Fibroblast of pulmonary artery (primary cell): ENCODE measurements at regions not wholly inside any gene's neighbourhood (a gene's known extent, or its start where the extent isn't known, plus 50 kb on each side); places are given as distances from the start of the nearest gene placed in this dataset.

Experiments
- DNase-seq: peaks from one replicate; pipeline ENCODE4 v3.0.0-alpha.2; 2010; ENCODE audit warnings: low read depth
- H3K4me3 ChIP-seq: replicated peaks from 2 replicates; pipeline ENCODE4 v1.5.1; 2011; ENCODE audit warnings: low read depth, mild to moderate bottlenecking, control low read depth, low read length, moderate library complexity
- TF ChIP-seq, protein P1 (sequence below): IDR thresholded peaks from 2 replicates; pipeline ENCODE4 v1.5.1; 2011; ENCODE audit warnings: mild to moderate bottlenecking, control low read depth, low read length, inconsistent platforms; ENCODE audit errors: missing control alignments

DNA sequence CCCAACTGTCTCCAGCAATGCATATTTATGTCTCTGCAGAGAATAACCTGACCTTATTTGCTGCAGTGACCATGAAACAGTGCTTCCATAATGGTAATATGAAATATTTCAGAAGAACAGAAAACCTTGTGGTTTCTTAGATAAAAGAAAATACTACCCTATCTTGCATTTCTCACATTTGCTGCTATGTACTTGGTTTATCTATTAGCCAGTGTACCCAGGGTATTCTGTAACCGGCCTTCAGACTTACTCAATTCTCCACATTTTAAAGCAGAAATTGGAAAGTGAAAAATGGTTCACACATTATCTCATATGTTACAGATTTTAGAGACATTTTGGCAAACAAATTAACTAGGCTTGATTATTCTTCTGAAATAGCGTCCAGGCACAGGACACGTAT lies 57.9 kb upstream of the CCDC91 start:
- TF ChIP-seq, protein P1, sequence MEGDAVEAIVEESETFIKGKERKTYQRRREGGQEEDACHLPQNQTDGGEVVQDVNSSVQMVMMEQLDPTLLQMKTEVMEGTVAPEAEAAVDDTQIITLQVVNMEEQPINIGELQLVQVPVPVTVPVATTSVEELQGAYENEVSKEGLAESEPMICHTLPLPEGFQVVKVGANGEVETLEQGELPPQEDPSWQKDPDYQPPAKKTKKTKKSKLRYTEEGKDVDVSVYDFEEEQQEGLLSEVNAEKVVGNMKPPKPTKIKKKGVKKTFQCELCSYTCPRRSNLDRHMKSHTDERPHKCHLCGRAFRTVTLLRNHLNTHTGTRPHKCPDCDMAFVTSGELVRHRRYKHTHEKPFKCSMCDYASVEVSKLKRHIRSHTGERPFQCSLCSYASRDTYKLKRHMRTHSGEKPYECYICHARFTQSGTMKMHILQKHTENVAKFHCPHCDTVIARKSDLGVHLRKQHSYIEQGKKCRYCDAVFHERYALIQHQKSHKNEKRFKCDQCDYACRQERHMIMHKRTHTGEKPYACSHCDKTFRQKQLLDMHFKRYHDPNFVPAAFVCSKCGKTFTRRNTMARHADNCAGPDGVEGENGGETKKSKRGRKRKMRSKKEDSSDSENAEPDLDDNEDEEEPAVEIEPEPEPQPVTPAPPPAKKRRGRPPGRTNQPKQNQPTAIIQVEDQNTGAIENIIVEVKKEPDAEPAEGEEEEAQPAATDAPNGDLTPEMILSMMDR, result no peak
- peak; percentile 11 for DNase-seq
- H3K4me3 ChIP-seq, result no peak overlapping the region

DNA sequence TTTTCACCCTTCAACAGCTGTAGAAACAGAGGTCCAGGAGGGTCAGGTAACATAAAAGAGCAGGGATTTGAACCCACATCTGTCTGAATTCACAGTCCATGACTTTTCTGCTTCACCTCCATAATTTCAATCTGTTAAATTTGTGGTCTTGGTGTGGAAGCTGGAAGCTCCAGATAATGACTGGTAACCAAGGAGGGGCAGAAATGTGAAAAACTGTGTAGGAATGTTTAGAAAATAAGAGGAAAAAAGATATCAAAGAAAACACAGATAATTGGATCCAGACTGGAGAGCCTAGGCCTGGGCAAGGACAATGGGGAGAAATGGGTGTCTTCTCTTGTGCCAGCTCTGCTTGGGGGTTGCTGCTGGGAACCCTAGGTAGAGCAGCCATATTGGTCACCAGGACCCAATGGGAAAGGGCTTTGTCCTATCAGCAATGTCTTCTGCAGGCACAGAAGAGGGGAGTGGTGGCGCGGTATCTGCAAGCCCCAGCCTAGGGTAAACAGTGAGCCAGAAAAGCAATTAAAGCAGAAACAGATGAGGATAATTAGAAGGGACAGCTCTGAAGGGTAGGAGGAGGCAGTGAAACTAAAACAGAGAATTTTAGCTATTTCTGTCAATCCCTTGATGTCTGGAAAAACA lies 54.3 kb upstream of the CCDC91 start:
- TF ChIP-seq, protein P1, result no peak
- no peak overlapping the region for H3K4me3 ChIP-seq
- no peak for DNase-seq

DNA sequence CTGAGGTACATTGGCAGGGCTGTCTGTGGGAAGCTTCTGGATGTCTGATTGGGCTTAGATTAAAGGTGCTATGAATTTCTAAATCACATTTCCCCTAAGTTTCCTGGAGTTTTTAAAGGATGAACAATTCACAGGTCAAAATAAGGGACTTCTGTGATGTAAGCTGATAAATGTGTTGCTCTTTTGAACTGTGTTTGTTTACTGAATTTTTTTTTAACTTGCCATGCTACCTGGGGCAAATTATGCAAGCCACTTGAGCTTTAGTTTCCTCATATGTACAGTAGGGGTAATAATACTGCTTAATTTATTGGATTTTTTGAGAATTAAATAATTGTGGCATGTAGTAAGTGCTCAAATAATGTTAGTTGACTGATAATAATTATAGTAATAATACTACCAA lies 52.8 kb upstream of the CCDC91 start:
- TF ChIP-seq, protein P1, result no peak
- no peak for DNase-seq
- no peak overlapping the region for H3K4me3 ChIP-seq

DNA sequence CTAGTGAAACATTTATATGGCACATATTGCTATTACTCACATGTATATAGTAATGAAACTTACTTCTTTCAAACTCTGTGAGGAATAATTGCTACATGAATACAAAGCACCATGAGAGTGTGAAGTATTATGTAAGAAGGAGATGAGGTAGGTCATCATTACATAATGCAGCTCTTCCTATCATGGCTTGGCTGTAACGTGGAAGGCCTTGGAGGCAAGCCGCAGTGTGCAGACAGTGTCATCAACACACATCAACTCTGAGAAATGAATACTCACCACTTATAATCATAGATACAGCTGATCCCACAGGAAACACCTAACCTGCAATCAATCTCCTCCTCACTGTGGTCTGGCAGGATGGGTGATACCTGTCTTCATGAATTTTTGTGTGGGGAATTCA lies 49.9 kb upstream of the CCDC91 start:
- H3K4me3 ChIP-seq, result no peak overlapping the region
- DNase-seq, result no peak
- TF ChIP-seq, protein P1, result no peak
